ENCODE measurements at regions not wholly inside any gene's neighbourhood (a gene's known extent, or its start where the extent isn't known, plus 50 kb on each side); places are given as distances from the start of the nearest gene placed in this dataset.

DNA sequence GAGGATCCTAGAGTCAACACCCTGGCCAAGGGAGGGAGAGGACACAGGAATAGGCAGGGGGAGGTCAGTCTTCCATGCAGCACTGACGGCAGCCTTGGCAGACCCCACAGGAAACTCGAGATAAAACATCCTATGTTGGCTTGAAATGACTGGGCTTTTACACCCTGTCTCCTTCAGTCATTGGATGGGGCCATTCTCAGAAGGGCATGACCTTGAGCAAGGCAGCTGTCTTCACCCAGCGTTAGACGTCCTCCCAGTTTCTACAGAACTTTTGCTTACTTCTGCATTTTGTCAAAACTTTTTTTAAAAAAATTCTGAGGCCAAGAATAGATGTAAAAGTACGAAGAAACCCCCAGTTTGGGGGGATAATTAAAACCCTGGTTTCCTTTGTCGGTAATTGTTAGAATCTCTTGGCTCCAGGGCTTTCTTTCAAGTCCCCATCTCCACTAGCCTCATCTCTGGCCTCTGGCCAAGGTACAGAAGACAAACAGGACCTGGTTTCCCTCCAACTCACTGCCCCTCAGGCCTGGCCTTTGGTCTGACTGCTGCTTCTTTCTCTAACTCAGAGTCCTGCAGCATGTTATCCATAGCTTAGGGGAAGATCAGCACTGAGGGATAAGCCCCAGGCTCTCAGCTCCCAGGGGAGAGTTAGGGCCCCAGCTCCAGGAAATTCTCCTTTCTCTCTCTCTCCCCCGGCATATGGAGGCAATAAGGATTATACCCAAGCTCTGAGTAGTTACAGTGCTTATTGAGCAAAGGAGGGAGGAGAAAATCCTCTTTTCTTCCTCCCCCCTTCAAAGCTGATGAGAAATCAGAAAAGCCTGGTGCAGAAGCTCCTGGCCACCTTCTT, 51.6 kb upstream of the KCND3 start:
- DNase-seq (no peak), ATAC-seq (no peak)

DNA sequence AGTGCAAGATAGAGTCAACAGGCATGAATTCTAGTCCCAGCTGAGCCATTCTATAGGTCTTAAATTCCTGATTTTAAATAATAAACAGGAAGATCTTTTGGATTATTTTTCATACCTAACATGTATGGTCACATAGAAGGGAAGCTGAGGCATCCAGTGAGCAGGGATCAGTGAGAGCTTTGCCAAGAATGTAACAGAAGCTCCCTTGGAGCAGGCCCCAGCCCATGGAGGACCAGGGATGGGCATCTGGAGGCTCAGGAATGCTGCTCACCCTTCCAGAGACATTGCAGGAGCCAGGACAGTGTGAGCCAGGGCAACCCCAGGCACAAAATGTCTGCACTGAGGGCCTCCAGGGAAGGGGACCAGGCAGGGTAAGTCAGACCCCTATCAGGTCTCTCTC, 54.4 kb upstream of the KCND3 start:
- ATAC-seq (no peak), DNase-seq (no peak)

DNA sequence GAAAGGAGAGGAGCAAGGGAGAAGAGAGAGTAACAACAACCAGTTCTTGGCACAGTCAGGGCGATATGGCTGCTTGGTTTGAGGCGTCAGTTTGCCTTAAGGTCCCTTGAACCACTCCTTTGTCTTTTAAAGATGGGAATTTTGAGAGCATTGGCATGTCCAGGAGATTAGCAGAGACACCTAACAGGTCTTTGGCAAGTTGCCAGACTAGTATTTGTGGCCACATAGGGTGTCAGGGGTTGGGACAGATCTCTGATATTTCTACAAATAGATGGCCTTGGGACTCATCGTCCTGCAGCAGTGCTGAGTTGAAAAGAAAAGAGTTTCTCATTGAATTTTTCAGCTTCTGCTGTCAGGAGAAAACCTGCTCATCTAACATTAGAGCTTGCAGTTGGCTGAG, 55.3 kb upstream of the KCND3 start:
- no peak for DNase-seq
- no peak for ATAC-seq

DNA sequence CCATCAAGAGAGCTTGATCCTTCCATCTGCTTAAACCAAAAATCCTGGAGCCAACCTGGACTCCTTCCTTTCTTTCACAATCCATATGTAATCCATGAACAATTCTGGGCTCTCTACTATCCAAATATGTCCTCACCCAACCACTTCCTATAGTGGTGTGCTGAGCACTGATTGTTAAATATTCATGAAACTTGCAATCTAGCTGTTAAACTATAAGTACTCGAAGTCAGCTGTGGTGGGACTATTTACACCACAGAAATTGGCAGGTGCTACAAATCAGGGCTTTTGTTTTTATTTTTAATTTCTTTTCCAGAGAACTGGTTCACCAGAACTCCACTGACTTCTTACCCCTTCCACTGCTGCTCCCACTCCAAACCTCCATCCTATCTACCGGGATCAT, 57.2 kb upstream of the KCND3 start:
- no peak for DNase-seq
- no peak for ATAC-seq

DNA sequence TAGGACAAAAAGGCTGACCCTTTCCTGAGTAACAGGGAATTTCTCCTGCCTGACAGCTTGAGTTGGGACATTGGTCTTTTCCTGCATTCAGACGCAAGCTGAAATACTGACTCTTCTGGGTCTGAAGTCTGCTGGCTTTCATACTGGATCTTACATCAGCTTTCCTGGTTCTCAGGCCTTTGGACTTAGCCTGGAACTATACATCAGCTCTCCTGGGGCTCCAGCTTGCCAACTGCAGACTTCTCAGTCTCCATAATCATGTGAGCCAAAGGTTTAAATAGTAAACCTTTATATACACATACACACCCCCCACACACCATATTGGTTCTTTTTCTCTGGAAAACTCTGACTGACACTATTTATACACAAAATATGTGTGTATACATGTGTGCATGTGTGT, 59.0 kb upstream of the KCND3 start:
- DNase-seq (no peak), ATAC-seq (no peak)

DNA sequence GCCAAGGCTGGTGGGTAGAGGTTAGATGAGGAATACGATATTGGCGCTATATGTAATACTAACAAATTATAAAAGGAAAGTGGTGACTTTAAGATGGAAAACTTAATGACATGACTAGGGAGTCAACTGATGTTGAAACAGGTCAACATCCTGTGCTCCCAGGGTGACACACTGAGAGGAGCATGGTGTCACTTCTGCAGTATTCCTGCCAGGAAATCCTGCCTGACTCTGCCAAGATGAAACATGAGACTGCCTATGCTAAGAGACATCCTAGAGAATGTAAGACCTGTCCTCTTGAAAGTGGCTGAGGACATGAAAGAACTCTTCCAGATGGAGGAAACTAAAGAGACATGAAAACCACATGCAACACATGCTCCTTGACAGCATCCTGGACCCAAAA, 65.0 kb upstream of the KCND3 start:
- DNase-seq (no peak), ATAC-seq (no peak)

DNA sequence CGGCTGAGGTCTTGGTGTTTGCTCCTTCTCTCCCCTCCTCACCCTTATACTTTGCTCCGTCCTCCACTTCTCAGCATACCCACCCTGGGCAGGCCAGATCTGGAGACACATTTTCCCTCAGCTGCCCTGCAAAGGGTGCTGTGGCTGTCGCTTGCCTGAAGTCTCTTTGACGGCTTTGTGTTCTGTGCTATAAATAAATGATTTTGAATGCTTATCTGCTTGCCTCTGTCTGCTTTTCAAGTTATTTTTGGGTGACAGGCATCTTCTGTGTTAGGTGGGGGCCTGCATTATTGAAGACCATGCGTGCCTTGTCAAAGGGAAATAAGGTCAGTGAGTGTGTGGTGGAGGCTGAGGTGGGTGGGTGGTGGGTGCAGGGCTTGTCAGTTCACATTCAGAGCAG, 66.9 kb upstream of the KCND3 start:
- ATAC-seq (no peak), DNase-seq (no peak)

DNA sequence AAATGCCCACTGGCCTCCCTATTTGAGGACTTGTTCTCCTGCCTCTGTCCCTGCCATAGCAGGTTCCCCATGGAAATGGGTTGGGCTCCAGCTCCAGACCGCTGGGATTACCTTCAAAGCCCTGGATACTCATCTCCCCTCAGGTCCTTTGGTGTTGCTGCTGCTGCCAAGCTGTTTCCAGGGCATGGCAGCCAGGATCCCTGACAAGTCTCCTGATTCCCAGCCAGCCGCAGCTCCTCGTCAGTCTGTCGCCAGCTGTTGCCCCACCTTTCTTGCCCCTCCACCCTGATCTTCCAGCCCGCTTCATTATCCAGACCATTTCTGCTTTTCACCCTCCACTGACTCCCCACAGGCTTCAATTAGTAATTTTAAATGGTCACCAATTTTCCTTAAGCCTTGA, 68.3 kb upstream of the KCND3 start:
- ATAC-seq (no peak), DNase-seq (no peak)

DNA sequence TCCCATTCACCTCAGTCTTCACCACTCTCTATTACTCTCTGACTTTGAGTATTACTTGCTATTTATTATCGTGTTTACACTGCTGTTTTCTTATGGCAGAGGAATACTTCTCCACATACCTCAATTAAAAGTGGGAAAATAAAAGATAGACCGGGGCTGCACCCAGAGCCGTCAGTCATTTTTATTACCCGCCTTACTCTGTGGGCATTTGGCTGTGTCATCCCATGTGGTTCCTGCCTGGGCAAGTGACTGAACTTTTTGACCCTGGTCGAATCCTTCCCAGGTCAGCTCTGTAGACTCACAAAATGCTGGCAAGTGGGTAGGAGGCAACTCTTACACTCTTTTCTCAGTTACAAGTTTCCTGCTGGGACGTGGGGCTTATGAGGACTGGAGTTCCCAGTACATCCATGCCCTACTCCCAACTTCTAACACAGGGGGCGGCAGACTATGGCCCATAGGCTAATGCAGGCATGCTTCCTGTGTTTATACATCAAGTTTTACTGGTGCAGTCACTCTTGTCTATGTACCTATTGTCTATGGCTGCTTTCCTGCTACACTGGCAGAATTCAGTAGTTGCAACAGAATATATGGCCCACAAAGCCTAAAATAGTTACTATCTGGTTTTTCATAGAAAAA, 69.5 kb upstream of the KCND3 start:
- no peak for ATAC-seq
- DNase-seq = no peak

DNA sequence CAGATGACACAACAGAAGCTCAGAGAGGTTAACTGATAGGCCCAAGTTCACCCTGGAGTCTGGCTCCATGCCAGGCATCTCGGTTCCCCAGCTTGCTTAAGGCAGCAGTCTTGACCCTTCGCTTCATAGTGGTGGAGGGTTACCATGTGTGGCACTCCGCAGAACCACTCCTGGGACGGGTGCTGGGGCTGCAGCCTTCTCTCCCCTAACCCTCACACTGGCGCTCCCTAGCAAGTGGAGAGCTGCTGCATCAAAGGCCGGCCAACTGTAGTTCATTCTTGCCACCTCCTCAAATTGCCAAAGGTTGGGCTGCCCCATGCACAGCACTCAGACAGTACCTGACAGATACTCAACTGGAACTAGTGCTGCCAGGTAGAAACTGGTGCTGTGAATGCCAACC, 70.2 kb upstream of the KCND3 start:
- DNase-seq (no peak), ATAC-seq (no peak)

DNA sequence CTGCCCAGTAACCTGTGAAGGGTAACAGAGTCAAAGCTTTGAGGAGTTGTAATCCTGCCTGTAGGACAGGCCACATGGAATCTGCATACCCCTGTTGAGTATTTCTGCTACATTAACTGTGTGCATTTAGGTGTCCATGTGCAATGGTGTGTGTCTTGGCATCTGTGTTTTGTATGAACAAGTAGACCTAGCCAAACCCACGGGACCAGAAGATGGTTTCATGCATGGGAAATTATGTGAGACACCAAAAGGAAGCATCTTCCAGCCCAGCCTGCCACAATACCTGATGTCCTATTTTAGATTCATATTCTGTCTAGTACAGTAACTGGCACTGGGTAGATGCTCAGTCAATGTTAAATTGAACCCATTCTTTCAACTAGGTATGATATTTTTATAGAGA, 70.8 kb upstream of the KCND3 start:
- no peak for ATAC-seq
- no peak for DNase-seq

DNA sequence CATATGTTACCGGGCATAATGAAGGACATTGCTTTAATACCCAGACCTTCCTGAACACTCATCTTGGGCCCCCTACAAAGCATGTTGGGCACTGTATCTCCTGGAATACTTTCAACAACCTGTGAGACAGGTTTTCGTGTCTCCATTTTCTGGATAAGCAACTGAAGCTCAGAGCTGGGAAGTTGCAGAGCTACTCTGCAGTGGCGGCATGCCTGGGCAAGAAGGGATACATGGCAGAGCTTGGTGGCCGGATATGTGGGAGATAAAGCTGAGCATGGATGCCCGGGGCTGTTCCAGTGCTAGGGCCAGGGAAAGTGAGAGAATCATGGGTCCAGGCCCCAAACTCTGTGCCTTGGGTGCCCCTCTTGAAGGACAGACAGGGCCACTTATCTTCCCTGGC, 71.6 kb upstream of the KCND3 start:
- DNase-seq = no peak
- no peak for ATAC-seq

DNA sequence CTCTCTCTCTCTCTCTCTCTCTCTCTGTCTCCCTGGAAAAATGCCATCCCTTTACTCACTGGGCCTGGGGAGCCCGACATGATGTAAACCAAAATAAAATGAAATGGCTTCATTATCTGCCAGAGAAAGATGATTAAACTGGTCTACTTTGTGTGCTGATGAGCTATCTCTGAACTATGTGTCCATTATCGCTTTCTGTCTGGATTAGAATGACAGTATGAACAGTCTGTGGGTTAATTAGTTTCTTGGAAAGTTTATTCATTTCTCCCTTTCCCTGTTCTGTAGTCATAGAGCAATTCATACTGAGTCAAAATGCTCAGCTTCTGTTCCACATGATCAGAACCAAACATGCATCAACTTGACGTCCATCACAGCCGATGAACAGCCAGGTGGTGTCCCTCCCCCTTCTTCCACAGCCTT, 72.4 kb upstream of the KCND3 start:
- no peak for DNase-seq
- ATAC-seq = no peak

DNA sequence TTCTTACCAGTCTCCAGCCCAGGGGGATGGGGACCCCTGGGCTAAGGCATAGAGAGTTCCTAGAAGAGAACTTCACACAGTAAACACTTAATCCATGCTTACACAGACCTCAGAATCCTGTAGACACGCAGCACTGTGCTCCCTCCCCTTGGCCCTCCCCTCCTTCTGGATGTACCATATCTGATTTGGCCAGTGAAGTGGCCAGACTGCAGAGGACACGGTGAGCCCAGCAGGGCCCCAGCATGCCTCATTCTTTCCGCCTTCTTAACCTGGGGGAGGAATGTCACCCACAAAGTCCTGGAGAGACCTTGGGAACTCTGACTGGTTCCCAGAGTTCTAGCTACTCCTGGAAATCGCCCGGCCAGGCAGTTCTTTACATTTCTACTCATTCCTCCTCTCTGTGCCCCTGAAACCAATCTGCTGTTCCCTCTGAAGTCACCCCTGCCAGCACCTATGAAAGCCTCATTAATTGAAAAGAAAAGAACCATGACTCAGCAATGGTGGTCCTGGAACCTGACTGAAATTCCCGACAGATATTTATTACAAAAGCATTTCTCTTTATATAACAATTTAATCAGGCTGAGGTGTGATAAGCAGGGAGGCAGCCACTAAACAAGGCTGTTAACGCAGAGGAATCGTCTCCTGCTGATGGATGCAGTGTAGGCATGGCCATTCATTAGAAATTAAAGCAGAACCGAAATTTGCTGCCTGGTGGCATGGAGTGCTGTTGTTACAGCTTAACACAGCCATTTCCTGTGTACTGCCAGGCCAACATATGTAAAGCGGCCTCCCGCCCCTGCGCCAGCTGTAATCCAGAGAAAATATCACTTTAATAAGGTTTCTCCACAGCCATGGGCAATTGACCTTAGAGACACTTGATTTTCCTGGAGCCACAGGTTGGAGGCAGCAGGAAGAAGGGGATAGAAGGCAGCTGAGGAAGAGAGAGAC, 74.6 kb upstream of the KCND3 start:
- no peak for ATAC-seq
- no peak for DNase-seq

DNA sequence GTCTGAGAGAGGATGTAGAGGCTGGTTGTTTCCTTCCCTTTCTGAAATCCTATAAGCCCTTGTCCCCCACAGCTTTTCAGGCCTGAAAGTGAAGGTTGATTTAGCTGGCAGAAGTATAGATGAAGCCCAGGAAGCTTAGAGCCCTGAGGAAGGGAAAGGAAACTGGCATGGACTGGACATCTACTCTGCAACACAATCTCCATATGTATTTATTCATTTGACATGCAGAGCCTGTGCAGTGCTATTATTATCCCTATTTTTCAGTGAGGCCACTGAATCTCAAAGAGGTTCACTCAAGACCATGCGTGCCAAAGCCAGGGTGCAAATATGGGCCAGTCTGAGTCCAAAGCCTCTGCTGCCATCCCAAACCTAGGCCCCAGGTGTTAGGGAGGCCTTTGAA, 78.5 kb upstream of the KCND3 start:
- DNase-seq = no peak
- no peak for ATAC-seq

DNA sequence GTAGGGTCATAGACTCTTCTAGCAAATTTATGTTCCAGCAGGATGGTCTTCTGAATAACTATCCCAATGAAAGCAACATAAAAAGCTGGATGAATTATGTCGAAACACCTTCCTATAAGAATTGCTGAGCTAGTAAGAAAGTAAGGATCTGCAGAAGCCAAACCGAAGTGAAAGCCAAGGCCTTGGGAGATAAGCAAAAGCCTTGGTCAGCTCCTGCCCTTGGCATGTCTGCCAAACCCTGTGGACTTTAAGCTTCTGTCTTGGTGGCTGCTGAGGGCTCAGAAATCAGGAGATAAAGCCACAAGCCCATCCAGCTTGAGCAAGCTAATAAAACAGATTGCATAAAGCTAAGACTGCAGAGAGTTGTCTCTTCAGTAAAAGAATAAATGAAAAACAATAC, 81.2 kb upstream of the KCND3 start:
- DNase-seq = no peak
- ATAC-seq = no peak

DNA sequence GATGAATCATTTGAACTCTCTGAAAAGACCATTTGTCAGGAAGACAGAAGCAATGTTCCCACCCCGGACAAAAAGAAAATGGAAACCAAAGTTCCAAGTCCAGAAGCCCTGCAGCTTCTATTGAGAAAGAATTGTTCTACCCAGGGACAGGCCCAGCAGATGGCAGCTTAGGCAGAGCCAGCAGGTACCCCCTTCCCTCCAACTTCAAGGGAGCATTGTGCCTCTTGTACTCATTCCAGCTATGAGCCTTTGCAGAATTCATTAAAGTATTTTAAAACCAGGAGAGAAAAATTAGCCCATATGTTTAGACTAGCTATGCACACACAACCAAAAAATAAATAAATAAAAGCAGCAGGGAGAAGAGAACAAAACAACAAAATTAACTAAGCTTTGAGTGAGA, 85.2 kb upstream of the KCND3 start:
- DNase-seq (no peak), ATAC-seq (no peak)

DNA sequence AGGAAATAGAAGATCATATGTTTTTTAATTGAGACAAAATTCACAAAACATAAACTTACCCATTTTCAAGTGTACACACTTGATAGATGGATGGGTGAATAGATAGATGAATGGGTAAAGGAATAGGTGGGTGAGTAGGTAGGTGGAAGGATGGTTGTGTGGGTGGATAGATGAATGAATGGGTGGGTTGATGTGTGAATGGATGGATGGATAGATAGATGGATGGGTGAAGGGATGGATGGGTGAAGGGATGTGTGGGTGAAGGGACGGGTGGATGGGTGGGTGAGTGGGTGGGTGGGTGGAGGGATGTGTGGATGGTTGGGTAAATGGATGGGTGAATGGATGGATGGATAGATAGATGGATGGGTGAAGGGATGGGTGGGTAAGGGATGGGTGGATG, 86.1 kb upstream of the KCND3 start:
- no peak for ATAC-seq
- no peak for DNase-seq

DNA sequence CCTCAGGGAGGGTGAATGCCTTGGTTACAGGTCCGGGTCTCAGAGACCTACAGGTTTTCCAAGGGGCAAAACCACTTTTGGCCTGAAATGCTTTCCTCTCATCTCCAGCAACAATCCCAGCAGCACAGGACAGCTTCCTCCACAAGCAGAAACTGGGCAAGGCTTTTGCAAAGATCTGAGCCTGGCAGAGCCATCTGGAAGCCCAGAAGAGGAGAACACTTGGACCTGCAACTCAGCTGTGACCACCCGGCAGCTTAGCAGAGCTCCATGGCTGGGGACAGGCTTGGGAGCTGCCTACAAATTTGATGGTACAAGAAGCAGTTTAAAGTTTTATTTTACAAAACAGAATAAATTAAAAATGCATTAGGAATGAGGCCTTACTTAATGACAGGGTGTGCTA, 90.0 kb upstream of the KCND3 start:
- ATAC-seq (no peak), DNase-seq (no peak)

DNA sequence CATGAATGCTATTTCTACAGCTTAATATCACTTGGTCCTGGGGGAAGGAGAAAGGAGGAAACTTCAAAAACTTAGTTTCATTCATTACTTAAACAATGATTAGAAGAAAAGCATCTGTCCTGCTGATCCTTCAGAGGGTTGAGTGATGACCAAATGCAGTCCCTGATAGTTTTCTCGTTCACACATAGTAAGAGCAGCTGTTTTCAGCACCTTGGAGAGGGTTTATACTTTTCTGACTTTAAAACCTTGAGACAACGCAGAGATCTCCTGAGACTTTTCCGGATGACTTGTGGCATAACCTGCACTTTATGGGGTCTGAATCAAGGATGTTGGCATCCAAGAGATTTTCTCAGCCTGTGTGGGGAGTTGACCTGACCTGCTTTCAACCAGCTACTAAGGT, 94.0 kb upstream of the KCND3 start:
- DNase-seq (no peak), ATAC-seq (no peak)

DNA sequence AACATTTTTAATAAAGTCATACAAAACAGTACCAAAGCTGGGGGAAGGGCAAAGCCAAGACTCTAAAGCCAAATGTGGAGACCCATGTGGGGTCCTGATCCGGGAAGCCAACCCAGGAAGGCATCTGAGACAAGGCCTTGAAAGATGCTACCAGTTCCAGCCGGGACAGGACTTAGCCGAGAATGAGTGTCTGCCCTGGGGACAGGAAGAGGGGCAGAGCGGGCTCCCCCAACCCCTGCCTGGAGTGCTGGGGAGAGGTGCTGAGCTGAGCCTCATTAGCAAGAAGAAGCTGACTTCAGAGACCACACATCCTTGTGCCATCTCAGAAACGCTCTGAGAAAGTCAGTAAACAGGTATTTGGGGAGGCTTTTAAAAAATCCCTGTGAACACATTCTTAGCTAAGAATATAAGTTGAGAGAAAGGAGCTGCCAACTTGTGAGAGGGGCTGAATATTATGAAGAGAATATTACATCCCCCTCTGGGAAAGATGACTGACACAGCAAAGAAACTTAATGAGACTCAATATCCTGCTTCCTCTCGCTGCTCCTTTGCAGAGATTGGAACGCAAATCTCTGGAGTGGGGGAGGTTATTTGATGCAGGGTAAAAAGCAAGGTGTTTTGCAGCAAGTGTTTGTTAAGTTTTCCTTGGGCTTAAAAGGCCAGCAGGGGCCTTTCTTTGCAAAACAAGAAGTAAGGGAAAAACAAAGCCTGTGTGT, 103.3 kb upstream of the KCND3 start:
- ATAC-seq (no peak), DNase-seq (no peak)

DNA sequence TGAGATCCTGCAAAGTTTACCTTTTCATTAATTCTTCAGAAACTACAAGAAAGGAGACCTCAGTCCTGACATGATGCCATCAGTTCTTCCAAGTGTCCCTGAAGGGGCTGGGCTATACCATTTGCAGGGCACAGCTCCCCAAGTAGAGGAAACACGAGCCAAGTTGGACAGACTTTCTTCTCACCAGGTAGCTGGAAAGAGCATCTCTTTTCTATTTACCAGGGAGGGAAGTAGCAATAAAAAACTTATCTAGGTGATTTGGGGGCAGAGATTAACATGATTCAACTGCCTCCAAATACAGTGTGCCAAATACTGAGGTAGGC, 103.9 kb upstream of the KCND3 start:
- DNase-seq (no peak), ATAC-seq (no peak)

DNA sequence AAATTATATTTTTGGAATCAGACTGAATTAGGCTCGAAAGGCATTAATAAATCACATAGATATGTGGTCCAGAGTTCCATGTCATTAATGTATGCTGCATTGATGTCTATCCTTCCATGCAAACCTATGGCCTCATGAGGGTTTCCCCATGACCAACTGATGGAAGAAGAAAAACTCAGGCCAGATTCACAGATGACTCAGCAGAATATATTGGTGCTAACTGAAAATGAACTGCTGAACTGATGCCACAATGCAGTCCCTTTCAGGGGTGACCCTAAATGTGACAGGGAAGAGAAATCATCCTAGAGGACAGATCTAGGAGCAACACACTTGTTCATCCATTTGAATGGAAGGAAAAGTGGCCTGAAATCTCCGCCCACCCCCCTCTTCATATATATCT, 110.5 kb upstream of the KCND3 start:
- ATAC-seq = no peak

More for the DNA sequence above, 110.5 kb upstream of the KCND3 start:
- no peak for DNase-seq
